ENCODE measurements at regions not wholly inside any gene's neighbourhood (a gene's known extent, or its start where the extent isn't known, plus 50 kb on each side); places are given as distances from the start of the nearest gene placed in this dataset.

DNA sequence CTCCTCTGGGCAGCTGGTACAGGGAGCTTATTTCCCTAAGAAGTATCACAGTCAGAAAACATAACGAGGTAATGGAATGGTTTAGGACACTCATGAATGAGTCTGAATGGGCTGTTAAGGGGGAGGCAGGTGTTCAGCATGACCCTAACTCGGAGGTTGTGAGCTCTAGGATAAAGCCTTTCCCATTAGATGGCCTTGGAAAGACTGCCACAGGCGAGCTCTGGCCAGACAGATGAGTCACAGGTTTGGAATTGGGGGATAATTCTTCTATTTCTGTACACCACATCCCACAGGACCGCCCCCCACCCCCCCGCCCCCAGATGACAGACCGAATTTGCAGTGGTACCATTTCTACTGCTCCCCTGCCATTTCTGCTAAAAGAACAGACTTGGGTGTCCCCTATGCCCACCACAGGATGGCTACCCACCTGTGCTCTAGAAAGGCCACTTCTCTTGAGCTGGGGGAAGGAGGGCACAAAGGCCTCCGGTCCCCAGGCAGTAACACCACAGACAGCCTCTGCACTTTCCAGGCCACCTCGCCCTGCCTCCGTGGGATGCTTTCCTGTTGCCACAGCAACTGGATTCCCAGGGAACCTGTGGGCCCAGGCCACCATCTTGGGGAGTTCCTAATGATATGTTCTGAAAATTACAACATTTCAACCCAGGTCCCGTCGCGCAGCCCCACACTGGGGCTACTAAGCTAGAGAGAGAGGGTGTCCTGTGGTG lies 76.7 kb downstream of the TRIM29 start:
- peaks cover 69% of the 10 kb centered on the region for H3K27me3 ChIP-seq (ENCODE audit: insufficient read depth, low read length)
- no peaks in the 10 kb centered on the region for H3K4me1 ChIP-seq (ENCODE audit: control insufficient read depth, insufficient read depth, low read length, unreplicated experiment)
- no peak overlapping the region for H2AFZ ChIP-seq (ENCODE audit: low read length, unreplicated experiment)
- no peak overlapping the region for H3K27ac ChIP-seq (ENCODE audit: low read depth, low read length)
- H3K4me3 ChIP-seq (ENCODE audit: low read depth, low read length), result no peak overlapping the region
- H3K36me3 ChIP-seq (ENCODE audit: insufficient read depth, low read length), result no peaks in the 10 kb centered on the region
- no peaks in the 10 kb centered on the region for H3K79me2 ChIP-seq (ENCODE audit: control insufficient read depth, insufficient read depth, low read length, unreplicated experiment)

DNA sequence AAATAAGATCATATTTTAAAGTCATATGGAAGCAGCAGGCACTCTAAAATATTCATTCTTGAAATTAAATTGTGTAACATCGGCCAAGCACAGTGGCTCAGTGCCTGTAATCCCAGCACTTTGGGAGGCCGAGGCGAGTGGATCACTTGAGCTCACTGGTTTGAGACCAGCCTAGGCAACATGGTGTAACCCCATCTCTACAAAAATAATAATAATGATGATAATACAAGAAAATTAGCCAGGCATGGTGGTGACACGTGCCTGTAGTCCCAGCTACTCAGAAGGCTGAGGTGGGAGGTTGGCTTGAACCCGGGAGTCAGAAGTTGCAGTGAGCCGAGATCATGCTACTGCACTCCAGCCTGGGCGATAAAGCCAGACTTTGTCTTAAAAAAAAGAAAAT lies 77.4 kb downstream of the TRIM29 start:
- Histone ChIP-seq H3K36me3 (ENCODE audit: insufficient read depth, low read length) (no peaks in the 10 kb centered on the region), H3K79me2 (ENCODE audit: control insufficient read depth, insufficient read depth, low read length, unreplicated experiment) (no peaks in the 10 kb centered on the region), H2AFZ (ENCODE audit: low read length, unreplicated experiment) (no peak overlapping the region), H3K27ac (ENCODE audit: low read depth, low read length) (no peak overlapping the region), H3K27me3 (ENCODE audit: insufficient read depth, low read length) (peaks cover 63% of the 10 kb centered on the region), H3K4me3 (ENCODE audit: low read depth, low read length) (no peak overlapping the region), H3K4me1 (ENCODE audit: control insufficient read depth, insufficient read depth, low read length, unreplicated experiment) (no peaks in the 10 kb centered on the region)

- no peak overlapping the region for H2AFZ ChIP-seq (ENCODE audit: low read length, unreplicated experiment)
- no peak overlapping the region for H3K4me3 ChIP-seq (ENCODE audit: low read depth, low read length)
- H3K4me1 ChIP-seq (ENCODE audit: control insufficient read depth, insufficient read depth, low read length, unreplicated experiment), result no peaks in the 10 kb centered on the region
- H3K79me2 ChIP-seq (ENCODE audit: control insufficient read depth, insufficient read depth, low read length, unreplicated experiment), result no peaks in the 10 kb centered on the region
- H3K27ac ChIP-seq (ENCODE audit: low read depth, low read length), result no peak overlapping the region
- H3K36me3 ChIP-seq (ENCODE audit: insufficient read depth, low read length), result no peaks in the 10 kb centered on the region
- H3K27me3 ChIP-seq (ENCODE audit: insufficient read depth, low read length), result peaks cover 57% of the 10 kb centered on the region
Observed at GRCh38 chr11:120058931-120059330, 79.0 kb downstream of the TRIM29 start.

GRCh38 chr11:120057595-120058581 lies 80.0 kb downstream of the TRIM29 start:
- H3K79me2 ChIP-seq (ENCODE audit: control insufficient read depth, insufficient read depth, low read length, unreplicated experiment), result no peaks in the 10 kb centered on the region
- H3K4me3 ChIP-seq (ENCODE audit: low read depth, low read length), result no peak overlapping the region
- H3K27me3 ChIP-seq (ENCODE audit: insufficient read depth, low read length), result peaks cover 53% of the 10 kb centered on the region
- no peak overlapping the region for H2AFZ ChIP-seq (ENCODE audit: low read length, unreplicated experiment)
- no peaks in the 10 kb centered on the region for H3K36me3 ChIP-seq (ENCODE audit: insufficient read depth, low read length)
- no peak overlapping the region for H3K27ac ChIP-seq (ENCODE audit: low read depth, low read length)
- H3K4me1 ChIP-seq (ENCODE audit: control insufficient read depth, insufficient read depth, low read length, unreplicated experiment), result no peaks in the 10 kb centered on the region

DNA sequence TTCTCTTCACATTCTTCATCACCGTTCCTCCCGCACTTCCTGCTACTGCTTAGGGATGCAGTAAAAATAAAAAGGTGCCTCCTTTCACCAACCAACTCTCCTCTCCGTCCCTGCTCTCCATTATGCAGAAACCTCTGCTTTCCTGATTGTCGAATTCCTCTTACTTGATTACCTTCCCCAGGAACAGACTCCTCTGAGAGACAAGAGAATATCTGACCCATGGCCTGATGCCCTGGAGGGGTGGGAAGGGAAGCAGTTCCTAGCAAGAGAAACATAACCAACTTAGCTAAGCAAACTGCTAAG lies 80.9 kb downstream of the TRIM29 start:
- H3K27ac ChIP-seq (ENCODE audit: low read depth, low read length), result no peak overlapping the region
- H3K36me3 ChIP-seq (ENCODE audit: insufficient read depth, low read length), result no peaks in the 10 kb centered on the region
- no peaks in the 10 kb centered on the region for H3K4me1 ChIP-seq (ENCODE audit: control insufficient read depth, insufficient read depth, low read length, unreplicated experiment)
- H3K79me2 ChIP-seq (ENCODE audit: control insufficient read depth, insufficient read depth, low read length, unreplicated experiment), result no peaks in the 10 kb centered on the region
- no peak overlapping the region for H2AFZ ChIP-seq (ENCODE audit: low read length, unreplicated experiment)
- H3K4me3 ChIP-seq (ENCODE audit: low read depth, low read length), result no peak overlapping the region
- H3K27me3 ChIP-seq (ENCODE audit: insufficient read depth, low read length), result peaks cover 44% of the 10 kb centered on the region

- Histone ChIP-seq H3K27me3 (ENCODE audit: insufficient read depth, low read length) (peaks cover 41% of the 10 kb centered on the region), H2AFZ (ENCODE audit: low read length, unreplicated experiment) (no peak overlapping the region), H3K4me3 (ENCODE audit: low read depth, low read length) (no peak overlapping the region), H3K79me2 (ENCODE audit: control insufficient read depth, insufficient read depth, low read length, unreplicated experiment) (no peaks in the 10 kb centered on the region), H3K36me3 (ENCODE audit: insufficient read depth, low read length) (no peaks in the 10 kb centered on the region), H3K4me1 (ENCODE audit: control insufficient read depth, insufficient read depth, low read length, unreplicated experiment) (no peaks in the 10 kb centered on the region), H3K27ac (ENCODE audit: low read depth, low read length) (no peak overlapping the region)
Observed at GRCh38 chr11:120056301-120057027, 81.4 kb downstream of the TRIM29 start.

- no peak overlapping the region for H3K27ac ChIP-seq (ENCODE audit: low read depth, low read length)
- no peak overlapping the region for H2AFZ ChIP-seq (ENCODE audit: low read length, unreplicated experiment)
- no peaks in the 10 kb centered on the region for H3K79me2 ChIP-seq (ENCODE audit: control insufficient read depth, insufficient read depth, low read length, unreplicated experiment)
- H3K27me3 ChIP-seq (ENCODE audit: insufficient read depth, low read length), result peaks cover 41% of the 10 kb centered on the region
- no peak overlapping the region for H3K4me3 ChIP-seq (ENCODE audit: low read depth, low read length)
- H3K36me3 ChIP-seq (ENCODE audit: insufficient read depth, low read length), result no peaks in the 10 kb centered on the region
- H3K4me1 ChIP-seq (ENCODE audit: control insufficient read depth, insufficient read depth, low read length, unreplicated experiment), result no peaks in the 10 kb centered on the region
Observed at GRCh38 chr11:120055646-120056045, 82.3 kb downstream of the TRIM29 start.

DNA sequence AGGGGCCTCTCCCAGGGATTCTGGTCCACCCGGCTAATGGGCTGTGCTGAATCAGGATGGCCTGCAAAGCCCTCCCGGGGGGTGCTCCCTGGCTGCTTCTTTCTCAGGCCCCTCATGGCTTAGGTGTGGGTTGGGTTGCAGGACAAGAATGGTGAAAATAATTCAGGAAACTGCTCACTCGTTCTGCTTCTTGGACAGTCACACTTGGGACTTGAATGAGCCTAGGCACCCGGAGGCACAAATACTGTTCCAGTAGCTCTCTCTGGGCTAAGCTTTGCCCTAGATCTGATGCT lies 83.2 kb downstream of the TRIM29 start:
- Histone ChIP-seq H2AFZ (ENCODE audit: low read length, unreplicated experiment) (no peak overlapping the region), H3K4me1 (ENCODE audit: control insufficient read depth, insufficient read depth, low read length, unreplicated experiment) (no peaks in the 10 kb centered on the region), H3K27ac (ENCODE audit: low read depth, low read length) (no peak overlapping the region), H3K27me3 (ENCODE audit: insufficient read depth, low read length) (peaks cover 39% of the 10 kb centered on the region), H3K36me3 (ENCODE audit: insufficient read depth, low read length) (no peaks in the 10 kb centered on the region), H3K79me2 (ENCODE audit: control insufficient read depth, insufficient read depth, low read length, unreplicated experiment) (no peaks in the 10 kb centered on the region), H3K4me3 (ENCODE audit: low read depth, low read length) (no peak overlapping the region)

- Histone ChIP-seq H3K79me2 (ENCODE audit: control insufficient read depth, insufficient read depth, low read length, unreplicated experiment) (no peaks in the 10 kb centered on the region), H3K27ac (ENCODE audit: low read depth, low read length) (no peak overlapping the region), H3K4me1 (ENCODE audit: control insufficient read depth, insufficient read depth, low read length, unreplicated experiment) (no peaks in the 10 kb centered on the region), H3K27me3 (ENCODE audit: insufficient read depth, low read length) (peaks cover 36% of the 10 kb centered on the region), H2AFZ (ENCODE audit: low read length, unreplicated experiment) (no peak overlapping the region), H3K36me3 (ENCODE audit: insufficient read depth, low read length) (no peaks in the 10 kb centered on the region), H3K4me3 (ENCODE audit: low read depth, low read length) (no peak overlapping the region)
Observed at GRCh38 chr11:120054016-120054752, 83.7 kb downstream of the TRIM29 start.

GRCh38 chr11:120052196-120052775 lies 85.6 kb downstream of the TRIM29 start:
- Histone ChIP-seq H3K36me3 (ENCODE audit: insufficient read depth, low read length) (no peaks in the 10 kb centered on the region), H3K4me3 (ENCODE audit: low read depth, low read length) (no peak overlapping the region), H2AFZ (ENCODE audit: low read length, unreplicated experiment) (no peak overlapping the region), H3K4me1 (ENCODE audit: control insufficient read depth, insufficient read depth, low read length, unreplicated experiment) (no peaks in the 10 kb centered on the region), H3K79me2 (ENCODE audit: control insufficient read depth, insufficient read depth, low read length, unreplicated experiment) (no peaks in the 10 kb centered on the region), H3K27ac (ENCODE audit: low read depth, low read length) (no peak overlapping the region), H3K27me3 (ENCODE audit: insufficient read depth, low read length) (peaks cover 25% of the 10 kb centered on the region)

Data from ACC112 (cell line).